ENCODE measurements at regions not wholly inside any gene's neighbourhood (a gene's known extent, or its start where the extent isn't known, plus 50 kb on each side); places are given as distances from the start of the nearest gene placed in this dataset.

DNA sequence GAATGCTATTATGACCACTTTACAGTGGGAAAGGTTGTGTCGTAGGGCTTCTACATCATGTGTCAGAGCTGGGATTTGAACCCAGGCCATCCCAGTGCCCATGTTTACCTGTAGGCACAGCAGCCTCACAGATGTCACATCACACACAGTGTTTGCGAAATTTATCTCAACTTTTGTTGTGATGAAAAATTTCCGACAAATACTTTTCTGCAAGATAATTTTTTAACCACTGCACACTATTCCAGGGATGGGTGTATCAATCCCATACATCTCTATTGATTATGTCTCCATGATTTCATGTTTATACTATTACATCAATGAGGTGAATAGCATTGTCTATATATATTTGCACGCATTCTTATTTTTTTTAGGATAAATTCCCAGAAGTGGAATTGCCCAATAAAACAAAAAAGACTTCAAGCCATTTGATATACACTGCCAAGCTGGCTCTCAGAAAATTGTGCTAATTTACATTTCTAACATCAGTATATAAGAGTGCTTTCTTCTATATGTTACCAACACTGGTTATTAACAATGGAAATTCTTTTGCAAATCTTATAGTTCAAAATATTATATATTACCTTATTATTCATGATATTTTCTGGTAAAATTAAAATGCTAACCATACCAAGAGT lies 189.1 kb upstream of the ZNF217 start:
- TF ChIP-seq TAF1 (IDR thresholded peaks at IDR 0.05; ENCODE audit: low read depth) (no peak), USF1 (IDR thresholded peaks at IDR 0.05) (no peak), YY1 (IDR thresholded peaks at IDR 0.05; ENCODE audit: low read depth) (no peak), CREB1 (IDR thresholded peaks at IDR 0.05; ENCODE audit: low read depth) (no peak), RAD21 (IDR thresholded peaks at IDR 0.05; ENCODE audit: low read depth) (no peak), TCF12 (IDR thresholded peaks at IDR 0.05; ENCODE audit: low read depth) (no peak), EP300 (IDR thresholded peaks at IDR 0.05; ENCODE audit: borderline replicate concordance) (no peak), REST (IDR thresholded peaks at IDR 0.05; ENCODE audit: low read depth) (no peak), FOXM1 (IDR thresholded peaks at IDR 0.05; ENCODE audit: borderline replicate concordance, low read depth) (no peak), MAX (IDR thresholded peaks at IDR 0.05) (no peak), NFIC (IDR thresholded peaks at IDR 0.05) (no peak), TEAD4 (IDR thresholded peaks at IDR 0.05) (no peak), ZBTB7A (IDR thresholded peaks at IDR 0.05; ENCODE audit: low read depth) (no peak), EGR1 (IDR thresholded peaks at IDR 0.05) (no peak), CEBPB (IDR thresholded peaks at IDR 0.05) (no peak)

DNA sequence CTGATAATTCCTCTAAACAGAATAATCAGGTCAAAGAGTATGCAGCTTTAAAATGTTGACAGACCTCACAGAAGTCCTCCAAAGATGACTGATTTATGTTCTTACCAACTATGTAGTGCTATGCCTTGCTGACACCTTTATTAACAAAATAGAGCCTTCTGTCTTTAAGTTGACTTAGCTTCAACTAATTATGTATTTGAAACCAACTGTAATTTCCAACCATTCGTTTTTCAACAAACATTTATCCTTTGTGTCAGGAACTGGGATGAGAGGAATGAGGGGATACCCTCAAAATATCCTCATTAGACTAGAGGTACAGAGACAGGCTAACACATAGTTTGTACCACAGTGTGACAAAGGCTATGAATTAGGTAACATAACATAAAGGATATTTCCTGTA lies 186.2 kb upstream of the ZNF217 start:
- TF ChIP-seq EP300 (IDR thresholded peaks at IDR 0.05; ENCODE audit: borderline replicate concordance), result no peak
- no peak for TF ChIP-seq REST (IDR thresholded peaks at IDR 0.05; ENCODE audit: low read depth)
- no peak for TF ChIP-seq CEBPB (IDR thresholded peaks at IDR 0.05)
- no peak for TF ChIP-seq FOXM1 (IDR thresholded peaks at IDR 0.05; ENCODE audit: borderline replicate concordance, low read depth)
- TF ChIP-seq EGR1 (IDR thresholded peaks at IDR 0.05), result no peak
- TF ChIP-seq TEAD4 (IDR thresholded peaks at IDR 0.05), result no peak
- no peak for TF ChIP-seq TAF1 (IDR thresholded peaks at IDR 0.05; ENCODE audit: low read depth)
- TF ChIP-seq CREB1 (IDR thresholded peaks at IDR 0.05; ENCODE audit: low read depth), result no peak
- no peak for TF ChIP-seq USF1 (IDR thresholded peaks at IDR 0.05)
- TF ChIP-seq RAD21 (IDR thresholded peaks at IDR 0.05; ENCODE audit: low read depth), result no peak
- no peak for TF ChIP-seq TCF12 (IDR thresholded peaks at IDR 0.05; ENCODE audit: low read depth)
- TF ChIP-seq YY1 (IDR thresholded peaks at IDR 0.05; ENCODE audit: low read depth), result no peak
- TF ChIP-seq ZBTB7A (IDR thresholded peaks at IDR 0.05; ENCODE audit: low read depth), result no peak
- no peak for TF ChIP-seq MAX (IDR thresholded peaks at IDR 0.05)
- no peak for TF ChIP-seq NFIC (IDR thresholded peaks at IDR 0.05)

GRCh38 chr20:53778736-53779135 lies 185.1 kb upstream of the ZNF217 start:
- TF ChIP-seq NFIC (IDR thresholded peaks at IDR 0.05) (no peak), EGR1 (IDR thresholded peaks at IDR 0.05) (no peak), TAF1 (IDR thresholded peaks at IDR 0.05; ENCODE audit: low read depth) (no peak), YY1 (IDR thresholded peaks at IDR 0.05; ENCODE audit: low read depth) (no peak), EP300 (IDR thresholded peaks at IDR 0.05; ENCODE audit: borderline replicate concordance) (no peak), TCF12 (IDR thresholded peaks at IDR 0.05; ENCODE audit: low read depth) (no peak), MAX (IDR thresholded peaks at IDR 0.05) (no peak), RAD21 (IDR thresholded peaks at IDR 0.05; ENCODE audit: low read depth) (no peak), FOXM1 (IDR thresholded peaks at IDR 0.05; ENCODE audit: borderline replicate concordance, low read depth) (no peak), USF1 (IDR thresholded peaks at IDR 0.05) (no peak), REST (IDR thresholded peaks at IDR 0.05; ENCODE audit: low read depth) (no peak), CREB1 (IDR thresholded peaks at IDR 0.05; ENCODE audit: low read depth) (no peak), CEBPB (IDR thresholded peaks at IDR 0.05) (no peak), TEAD4 (IDR thresholded peaks at IDR 0.05) (no peak), ZBTB7A (IDR thresholded peaks at IDR 0.05; ENCODE audit: low read depth) (no peak)

Measured in Ishikawa (cell line).